ENCODE measurements at regions not wholly inside any gene's neighbourhood (a gene's known extent, or its start where the extent isn't known, plus 50 kb on each side); places are given as distances from the start of the nearest gene placed in this dataset.
A peak's percentile ranks its signal among the peaks of the same experiment; 100 is the strongest.

DNA sequence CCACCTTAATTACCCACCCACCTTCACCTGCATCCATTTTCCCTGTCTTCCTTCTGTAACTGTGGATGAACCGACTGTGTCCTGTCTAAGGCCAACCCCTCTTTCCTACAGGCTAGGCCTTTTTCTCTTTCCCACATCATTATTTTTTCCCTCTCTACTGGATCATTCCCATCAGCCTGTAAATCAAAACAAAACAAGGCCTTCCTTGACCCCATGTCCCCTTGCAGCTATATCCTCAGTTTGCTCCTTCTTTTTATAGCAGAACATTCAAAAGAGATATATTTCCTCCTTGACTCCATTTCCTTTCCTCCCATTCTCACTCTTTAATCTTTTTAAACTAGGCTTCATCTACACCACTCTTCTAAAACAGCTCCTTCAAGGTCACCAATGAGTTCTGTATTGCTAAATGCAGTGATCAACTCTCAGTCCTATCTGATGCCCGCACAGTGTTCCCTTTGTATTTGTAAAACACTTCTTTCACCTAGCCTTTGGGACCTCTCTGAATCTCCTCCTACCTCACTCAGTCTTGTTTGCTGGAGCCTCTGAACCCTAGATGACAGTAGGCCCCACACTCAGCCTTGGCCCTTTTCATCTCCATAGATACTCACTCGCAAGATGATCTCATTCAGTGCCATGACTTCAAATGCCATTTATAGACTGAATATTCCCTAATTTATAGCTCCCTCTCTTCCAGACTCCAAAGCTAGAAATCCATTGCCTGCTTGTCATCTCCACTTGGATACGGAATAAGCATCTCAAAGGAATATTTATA, 55.7 kb downstream of the CXCR4 start:
- DNase-seq (ENCODE audit: low read depth): no peak

DNA sequence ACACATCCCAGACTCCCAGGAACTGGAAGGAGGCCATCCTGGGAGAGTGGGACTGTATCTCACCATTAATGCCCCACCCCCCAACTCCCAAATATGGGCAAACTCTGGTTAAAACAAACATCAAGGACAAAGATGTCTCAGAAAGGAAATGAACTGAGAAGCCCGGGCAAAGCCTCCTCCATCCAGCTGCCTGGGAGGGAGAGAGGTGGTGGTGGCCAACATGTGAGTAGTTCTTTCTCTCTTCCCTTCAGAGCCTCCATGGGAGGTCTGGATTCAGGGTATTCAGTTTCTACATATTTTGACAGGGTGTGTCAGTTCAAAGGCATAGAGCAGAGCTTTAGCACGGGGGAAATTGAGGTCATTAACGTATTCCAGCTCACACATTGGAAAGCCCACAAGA, 57.5 kb downstream of the CXCR4 start:
- DNase-seq (ENCODE audit: low read depth): peak; percentile 5

DNA sequence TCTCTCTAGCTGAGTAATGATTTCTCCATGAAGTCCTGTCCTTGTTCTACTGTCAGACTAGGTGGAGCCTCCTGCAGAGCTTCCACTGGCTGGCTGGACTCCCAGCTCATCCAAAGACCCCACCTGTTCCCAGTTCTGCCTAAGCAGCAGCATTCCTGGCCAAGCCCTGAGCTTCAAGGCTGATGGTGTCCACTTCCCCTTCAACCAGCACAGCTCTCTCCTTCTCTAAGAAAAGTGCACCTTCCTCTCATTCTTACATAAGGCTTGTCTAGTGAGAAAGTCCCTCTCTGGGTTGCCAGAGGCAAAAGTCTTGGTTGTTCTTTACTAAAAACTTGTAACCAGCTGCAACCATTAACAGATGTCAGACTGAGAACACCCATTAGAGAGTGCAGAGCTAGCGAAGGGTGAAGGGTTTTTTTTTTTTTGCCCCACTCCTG, 58.9 kb downstream of the CXCR4 start:
- DNase-seq (ENCODE audit: low read depth): no peak

DNA sequence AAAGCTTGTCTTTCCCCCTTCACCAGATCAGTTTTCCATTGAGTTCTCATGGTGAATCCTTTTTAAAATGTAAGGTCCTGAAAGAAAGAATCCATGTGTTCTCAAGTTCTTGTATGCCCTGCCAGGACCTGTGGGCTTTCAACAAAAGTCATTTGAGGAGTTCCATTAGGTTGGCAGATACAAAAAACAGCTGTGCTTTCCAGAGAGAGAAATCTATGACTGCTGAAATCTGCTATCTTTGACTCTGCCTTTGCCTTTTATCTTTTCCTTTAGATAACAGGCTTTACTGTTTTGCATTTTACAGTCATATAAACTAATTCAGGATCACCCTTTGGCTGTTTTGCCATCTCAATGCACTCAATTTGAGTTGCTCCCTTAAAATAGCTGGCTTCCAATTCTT, 59.7 kb downstream of the CXCR4 start:
- no peak for DNase-seq (ENCODE audit: low read depth)

DNA sequence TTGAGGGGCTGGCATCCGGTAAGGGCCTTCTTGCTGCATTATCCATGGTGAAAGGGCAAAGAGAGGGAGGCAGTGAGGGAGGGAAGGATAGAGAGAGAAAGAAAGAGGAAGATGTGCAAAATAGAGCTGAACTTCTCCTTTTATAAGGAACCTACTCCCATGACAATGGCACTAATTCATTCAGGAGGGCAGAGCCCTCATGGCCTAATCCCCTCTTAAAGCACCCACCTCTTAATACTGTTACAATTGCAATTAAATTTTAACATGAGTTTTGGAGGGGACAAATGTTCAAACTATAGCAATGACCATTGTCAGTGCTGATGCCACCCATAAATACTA, 60.2 kb downstream of the CXCR4 start:
- DNase-seq (ENCODE audit: low read depth): no peak

DNA sequence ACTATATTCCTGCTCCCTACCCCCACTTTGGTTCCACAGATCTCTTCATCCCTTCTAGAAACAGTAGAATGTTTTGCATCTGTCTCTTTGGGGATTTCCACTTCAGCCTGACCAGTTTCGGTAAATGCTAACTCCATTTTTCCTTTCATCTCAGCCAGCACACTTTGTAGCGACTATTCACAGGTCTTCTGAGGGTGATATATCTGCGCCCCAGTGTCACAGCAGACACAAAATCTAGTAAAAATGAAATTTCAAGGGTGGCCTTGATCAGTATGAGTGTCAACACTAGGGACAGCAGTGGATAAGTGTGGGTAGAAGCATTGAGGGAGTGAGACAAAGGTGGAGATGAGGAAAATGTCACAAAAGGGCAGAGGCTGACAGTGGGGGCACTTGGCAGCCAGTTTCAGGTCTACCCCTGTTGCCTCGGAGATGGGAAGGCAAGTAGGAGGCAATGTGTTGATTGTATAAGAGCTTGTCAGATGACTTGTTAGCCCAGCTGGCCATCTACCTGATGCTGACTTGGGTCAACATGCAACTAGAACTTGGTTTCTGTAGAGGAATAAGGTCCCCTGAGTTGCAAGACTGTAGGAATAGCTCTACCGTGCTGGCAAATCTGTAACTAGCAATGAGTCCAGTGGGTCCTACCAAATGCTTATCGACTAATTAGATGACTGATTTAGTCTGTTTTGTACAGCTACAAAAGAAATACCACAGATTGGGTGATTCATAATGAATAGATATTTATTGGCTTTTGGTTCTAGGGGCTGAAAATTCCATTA, 60.7 kb downstream of the CXCR4 start:
- DNase-seq (ENCODE audit: low read depth): no peak

DNA sequence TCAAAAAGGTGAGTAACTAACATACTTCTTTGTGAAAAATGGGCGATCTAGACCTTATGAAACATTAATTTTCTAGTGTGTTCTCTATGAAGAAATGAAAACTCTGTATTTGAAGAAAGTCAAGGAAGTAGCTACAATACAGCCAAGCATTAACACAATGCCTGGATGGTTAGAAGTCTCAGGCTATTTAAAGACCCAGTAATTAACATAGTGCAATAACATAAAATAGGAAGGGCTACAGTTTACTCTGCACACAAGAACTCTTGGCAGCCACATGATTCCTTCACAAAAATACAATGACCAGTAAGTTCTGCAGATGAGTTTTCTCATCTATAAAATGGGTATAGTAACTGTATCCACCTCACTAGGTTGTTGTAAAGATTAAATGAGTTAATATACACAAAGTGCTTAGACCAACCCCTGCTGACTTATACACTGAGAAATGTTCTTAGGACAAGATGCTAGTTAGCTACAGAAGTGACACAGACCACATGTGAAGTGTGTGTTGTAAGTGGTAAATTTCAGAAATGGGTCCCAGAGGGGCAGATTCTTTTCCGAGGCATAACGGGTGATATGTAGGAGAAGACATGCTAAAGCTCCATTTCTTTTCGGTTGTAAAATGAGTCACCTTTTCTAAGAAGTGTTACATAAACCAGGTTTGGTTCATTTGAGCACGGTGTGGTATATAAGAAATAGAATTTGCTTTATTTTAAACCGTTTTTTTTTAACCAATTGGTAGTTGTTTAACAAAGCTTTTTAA, 61.8 kb downstream of the CXCR4 start:
- no peak for DNase-seq (ENCODE audit: low read depth)

DNA sequence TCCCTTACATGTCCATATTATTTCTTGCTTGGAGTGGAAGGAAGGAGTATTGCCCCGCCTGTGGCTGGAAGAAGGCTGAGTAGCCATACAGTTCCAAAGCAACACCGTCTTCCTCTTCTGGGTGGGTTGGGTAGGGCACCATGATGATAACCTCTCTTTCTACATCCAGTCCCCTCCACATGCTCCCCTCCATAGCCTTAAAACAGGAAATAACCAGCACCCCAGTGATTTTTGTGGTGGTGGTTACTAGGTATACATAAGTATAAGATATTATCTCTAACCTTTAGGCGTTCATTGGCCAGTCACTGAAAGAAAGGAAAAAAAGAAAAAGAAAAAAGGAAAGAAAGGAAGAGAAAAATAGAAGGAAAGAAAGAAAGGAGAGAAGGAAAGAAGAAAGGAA, 63.1 kb downstream of the CXCR4 start:
- no peak for DNase-seq (ENCODE audit: low read depth)

DNA sequence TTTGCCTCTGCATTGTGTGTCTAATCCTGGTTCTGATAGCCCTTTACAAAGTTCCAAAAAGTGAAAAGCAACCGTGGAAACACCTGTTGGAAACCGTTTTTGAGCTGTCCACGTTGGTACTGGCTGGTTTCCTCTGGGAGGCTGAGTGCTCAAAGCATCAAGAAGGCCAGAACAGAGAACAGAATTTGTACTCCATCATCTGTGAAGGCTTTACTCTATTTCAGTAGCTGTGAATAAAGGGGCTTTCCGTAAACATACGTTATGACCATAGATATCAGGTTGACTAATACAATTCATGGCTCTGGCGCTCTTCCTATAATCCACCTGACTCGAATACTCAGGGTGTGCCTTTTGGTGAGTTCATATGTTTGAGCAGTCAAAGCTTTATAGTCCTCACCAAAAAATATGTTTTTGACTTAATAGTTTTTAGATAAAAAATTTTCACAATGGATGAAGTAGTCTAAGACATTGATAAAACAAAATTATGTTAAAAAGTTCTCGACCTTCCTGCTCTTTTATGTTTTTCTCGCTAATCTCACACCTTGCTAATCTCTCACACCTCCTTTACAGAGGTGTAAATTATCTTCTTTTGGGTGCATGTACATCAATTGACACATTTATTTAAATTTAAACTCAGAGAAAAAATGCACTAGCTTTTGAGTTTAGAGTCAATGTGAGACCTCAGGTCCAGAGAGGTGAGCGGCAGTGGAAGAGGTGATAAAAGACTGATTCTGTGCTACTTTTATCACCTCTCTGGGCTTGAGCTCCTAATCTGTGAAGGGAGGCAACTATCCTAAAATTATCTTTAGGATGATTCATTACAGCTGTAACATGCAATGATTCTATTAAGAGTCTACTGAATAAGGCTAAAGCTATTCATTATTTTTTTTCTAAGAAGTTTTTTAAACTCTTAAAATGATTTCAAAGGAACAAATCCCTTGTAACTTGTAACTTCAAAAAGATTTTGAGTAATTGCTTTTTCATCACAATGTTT, 65.3 kb downstream of the CXCR4 start:
- no peak for DNase-seq (ENCODE audit: low read depth)

DNA sequence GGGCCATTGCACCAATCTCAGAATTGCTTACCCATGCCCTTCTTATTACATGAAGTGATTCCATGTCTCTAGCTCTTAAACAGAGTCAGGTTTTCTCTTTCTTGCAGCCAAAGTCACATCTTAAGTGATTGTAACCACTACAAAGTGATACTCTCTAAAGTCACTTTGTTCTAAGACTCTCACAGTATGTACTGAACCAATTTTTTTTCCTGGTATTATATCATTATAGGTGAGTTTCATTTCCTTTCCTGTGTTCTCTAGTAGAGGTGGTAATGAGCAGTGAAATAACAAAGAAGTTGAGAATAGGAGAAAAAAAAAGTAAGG, 66.3 kb upstream of the DARS1 start:
- no peak for DNase-seq (ENCODE audit: low read depth)

DNA sequence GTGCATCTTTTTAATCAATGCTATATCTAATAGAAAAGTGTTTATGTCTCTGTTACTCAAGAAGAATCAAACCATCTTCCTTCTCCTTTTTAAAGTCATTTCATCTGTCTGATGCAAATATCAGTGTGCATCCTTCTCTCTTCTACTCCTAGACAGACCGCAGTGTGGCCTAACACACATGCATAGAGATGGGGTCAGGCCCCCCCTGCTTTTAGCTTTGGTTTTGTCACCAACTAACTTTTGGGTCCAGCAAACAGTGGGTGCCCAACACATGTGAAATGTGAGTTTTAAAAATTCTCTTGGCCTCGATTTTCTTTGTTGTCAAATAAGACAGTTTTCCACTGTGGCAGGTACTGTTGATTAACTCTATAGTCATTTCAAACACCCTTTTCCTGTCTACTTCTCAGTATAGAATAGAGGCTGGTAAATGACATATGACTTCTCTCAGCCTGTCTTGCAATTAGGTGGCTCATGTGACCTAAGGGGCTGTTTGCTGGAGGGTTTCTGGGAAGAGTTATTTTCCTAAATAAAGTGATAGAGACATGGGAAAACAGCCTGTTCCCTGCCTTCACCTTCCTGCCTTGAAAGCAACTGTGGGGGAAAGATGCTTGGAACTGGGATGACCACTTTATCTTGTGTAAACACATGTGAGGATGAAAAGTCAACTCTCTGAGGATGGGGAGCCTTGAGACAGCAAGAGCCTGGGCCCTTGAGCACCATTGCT, 65.7 kb upstream of the DARS1 start:
- no peak for DNase-seq (ENCODE audit: low read depth)

DNA sequence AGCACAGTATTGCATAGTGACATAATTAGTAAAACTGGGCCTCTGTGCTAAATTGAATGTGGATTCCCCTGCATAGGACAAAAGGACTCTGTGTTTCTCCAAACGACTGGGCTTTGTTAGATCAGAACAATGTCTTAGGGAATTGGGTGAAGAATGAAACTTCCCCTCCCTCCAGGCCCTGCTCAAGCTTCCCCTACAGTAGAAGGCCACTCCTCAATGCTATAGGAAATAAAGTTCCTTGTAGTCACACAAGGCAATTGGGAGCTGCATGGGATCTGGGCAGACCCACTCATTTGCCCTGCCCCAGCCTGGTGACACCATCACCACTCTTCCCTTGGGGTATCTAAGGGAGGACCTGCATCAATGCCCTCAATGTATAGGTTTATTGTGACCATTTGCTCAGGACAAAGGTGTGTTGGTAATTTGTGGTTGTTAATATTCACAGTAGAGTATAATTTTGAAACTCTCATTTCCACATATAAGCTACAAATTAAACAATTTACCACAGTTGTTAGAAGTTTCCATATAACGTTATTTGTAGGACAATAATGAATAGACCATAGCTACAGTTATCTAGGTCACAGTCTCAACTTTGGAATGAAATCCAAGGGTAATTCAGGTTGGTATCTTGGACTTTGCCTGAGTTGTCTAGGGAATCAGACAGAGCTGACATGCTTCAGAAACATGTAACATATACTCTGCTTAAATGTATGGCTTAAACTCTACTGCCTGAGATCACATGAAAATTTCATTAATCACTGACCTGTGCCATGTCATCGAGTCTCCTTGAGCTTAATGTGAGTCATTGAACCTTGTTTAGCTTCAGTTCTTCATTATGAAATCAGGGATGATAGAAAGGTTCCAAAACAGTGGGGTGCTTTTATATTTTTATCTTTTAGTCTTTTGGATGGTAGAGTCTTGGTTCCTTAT, 64.8 kb upstream of the DARS1 start:
- no peak for DNase-seq (ENCODE audit: low read depth)

DNA sequence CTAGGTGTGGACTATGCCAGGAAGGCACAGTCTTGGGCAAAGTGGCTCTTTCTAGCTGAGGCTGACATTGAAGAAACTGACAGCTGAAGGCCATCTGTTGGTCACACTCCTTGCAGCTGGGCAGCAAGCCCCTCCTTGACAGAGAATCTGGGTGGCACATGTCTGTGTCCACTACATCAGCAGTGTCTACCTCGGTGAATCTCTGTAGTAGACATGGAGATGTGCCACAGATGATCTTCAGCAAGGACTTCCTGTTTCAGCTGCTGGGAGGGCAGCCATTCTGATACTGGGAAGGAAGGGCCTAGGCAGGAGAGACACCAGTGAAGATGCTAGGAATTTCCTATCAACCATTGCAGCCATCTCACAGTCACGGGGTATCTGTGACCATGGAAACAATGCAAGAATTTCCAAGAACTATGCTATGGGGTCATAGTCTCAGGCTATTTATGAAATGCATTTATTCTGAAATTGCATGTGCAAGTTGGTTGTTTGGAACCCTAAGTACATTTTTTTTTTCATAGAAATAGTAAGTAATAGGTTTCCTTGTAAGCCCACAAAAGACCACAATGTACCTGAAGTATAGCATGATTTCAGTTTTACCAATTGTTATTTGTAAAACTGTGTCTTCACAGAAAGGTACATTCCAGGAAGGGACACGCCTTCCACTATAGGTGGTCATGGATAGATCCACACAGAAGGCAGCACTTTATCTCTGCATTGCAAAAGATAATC, 63.8 kb upstream of the DARS1 start:
- no peak for DNase-seq (ENCODE audit: low read depth)

DNA sequence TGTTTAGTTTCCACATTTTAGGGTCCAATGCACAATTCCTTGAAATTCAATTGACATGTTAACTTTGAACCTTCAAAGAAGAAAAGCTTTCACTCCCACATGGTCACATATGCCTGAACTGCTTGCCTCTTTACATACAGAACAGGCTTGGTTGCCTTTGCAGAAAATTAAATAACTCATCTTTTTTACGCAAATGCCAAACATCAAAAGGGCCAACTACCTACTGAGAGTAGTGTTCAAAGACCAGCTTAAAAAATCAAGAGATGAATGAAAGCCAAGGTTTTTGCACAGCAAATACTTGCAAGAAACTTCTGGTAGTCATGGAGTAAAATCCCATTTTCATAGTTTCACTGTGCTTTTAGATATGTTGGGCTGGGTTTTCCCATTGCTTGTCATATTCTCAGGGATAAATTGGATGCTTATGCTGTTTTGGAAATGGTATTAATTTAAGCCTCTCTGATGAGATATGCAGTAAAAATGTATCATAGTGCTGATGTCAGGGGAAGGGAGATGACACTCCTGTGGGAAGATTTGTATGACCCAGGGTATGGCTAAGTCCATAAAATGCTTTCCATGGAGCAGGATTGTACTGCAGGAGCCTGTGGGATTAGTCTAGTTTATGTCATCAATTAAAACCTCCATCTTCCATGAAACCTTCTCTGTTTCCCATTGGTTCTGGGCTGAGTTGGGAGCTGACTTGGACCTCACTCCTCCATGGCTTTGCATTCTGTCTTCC, 60.6 kb upstream of the DARS1 start:
- DNase-seq (ENCODE audit: low read depth): no peak

DNA sequence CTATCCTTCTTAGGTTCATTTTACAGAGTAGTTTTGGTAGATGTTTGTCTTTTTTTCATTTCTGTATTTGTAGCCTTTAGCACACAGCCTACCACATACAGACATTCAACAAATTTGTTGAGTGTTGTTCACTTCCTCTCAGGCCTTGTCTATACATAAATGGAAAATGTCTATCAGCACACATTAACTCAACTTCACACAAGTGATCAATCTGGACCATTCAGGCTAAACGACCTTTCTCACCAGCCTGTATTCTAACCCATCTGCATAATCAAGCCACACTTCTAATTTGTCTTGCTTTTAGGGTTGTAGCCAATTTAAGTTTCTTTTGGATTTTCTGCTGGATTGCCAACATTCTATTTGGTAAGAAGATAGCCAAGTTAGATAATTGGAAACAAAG, 59.9 kb upstream of the DARS1 start:
- DNase-seq (ENCODE audit: low read depth): no peak

All from HT1080 (cell line).